ENCODE measurements at regions not wholly inside any gene's neighbourhood (a gene's known extent, or its start where the extent isn't known, plus 50 kb on each side); places are given as distances from the start of the nearest gene placed in this dataset.

DNA sequence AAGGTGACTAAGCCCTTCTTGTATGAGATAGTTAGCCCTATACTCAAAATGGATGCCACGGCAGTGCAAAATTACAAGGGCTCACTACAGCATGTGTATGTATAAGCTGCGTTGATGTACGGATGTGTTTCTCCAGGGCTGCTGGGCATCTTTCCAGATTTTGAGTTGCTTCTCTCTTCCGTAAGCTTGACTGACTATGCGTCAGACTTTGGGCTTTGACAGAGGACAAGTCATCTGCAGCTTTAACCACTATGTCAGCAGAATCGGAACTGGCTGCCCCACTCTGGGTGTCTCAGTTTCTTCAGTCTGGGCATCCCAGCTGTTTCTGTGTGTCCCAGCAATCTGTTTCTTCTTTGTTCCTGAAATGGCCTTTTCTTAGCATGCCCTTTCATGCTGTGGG lies 241.6 kb downstream of the BTBD3 start (continued):
- TF ChIP-seq, protein P1, sequence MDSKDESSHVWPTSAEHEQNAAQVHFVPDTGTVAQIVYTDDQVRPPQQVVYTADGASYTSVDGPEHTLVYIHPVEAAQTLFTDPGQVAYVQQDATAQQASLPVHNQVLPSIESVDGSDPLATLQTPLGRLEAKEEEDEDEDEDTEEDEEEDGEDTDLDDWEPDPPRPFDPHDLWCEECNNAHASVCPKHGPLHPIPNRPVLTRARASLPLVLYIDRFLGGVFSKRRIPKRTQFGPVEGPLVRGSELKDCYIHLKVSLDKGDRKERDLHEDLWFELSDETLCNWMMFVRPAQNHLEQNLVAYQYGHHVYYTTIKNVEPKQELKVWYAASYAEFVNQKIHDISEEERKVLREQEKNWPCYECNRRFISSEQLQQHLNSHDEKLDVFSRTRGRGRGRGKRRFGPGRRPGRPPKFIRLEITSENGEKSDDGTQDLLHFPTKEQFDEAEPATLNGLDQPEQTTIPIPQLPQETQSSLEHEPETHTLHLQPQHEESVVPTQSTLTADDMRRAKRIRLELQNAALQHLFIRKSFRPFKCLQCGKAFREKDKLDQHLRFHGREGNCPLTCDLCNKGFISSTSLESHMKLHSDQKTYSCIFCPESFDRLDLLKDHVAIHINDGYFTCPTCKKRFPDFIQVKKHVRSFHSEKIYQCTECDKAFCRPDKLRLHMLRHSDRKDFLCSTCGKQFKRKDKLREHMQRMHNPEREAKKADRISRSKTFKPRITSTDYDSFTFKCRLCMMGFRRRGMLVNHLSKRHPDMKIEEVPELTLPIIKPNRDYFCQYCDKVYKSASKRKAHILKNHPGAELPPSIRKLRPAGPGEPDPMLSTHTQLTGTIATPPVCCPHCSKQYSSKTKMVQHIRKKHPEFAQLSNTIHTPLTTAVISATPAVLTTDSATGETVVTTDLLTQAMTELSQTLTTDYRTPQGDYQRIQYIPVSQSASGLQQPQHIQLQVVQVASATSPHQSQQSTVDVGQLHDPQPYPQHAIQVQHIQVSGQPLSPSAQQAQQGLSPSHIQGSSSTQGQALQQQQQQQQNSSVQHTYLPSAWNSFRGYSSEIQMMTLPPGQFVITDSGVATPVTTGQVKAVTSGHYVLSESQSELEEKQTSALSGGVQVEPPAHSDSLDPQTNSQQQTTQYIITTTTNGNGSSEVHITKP (IDR thresholded peaks at IDR 0.05; ENCODE audit: partially characterized antibody), result no peak
- TF ChIP-seq CBFA2T3 (IDR thresholded peaks at IDR 0.05), result no peak
- TF ChIP-seq ARID2 (IDR thresholded peaks at IDR 0.05), result no peak
- TF ChIP-seq, protein P2, sequence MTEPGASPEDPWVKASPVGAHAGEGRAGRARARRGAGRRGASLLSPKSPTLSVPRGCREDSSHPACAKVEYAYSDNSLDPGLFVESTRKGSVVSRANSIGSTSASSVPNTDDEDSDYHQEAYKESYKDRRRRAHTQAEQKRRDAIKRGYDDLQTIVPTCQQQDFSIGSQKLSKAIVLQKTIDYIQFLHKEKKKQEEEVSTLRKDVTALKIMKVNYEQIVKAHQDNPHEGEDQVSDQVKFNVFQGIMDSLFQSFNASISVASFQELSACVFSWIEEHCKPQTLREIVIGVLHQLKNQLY (CRISPR knock-in tag; conservative IDR thresholded peaks at IDR 0.05), result no peak

DNA sequence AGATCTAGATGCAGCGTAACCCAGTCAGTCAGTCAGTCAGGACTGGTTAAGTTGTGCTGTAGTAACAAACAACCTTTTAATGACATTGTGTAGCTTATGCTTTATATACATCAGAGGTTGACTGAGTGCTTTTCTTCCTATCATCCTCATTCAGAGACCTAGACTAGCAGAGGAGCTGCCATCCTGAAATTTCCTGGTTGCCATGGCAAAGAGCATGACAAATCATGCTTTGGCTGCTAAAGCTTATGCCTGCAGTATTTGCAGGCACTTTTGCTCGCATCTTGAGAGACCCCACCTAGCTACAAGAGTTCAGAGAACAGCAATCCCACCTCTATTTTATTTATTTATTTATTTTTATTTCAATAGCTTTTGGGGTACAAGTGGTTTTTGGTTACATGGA lies 244.0 kb downstream of the BTBD3 start:
- no peak overlapping the region for H3K9ac ChIP-seq (ENCODE audit: insufficient read depth in 1 of 2, low read depth in 2 of 2, low read length in 2 of 2)
- no peak overlapping the region for H3K27ac ChIP-seq (ENCODE audit: extremely low read depth, low read depth, low read length)
- H3K79me2 ChIP-seq (ENCODE audit: control insufficient read depth, insufficient read depth, low read length), result no peaks in the 10 kb centered on the region
- H3K4me2 ChIP-seq (ENCODE audit: insufficient read depth, low read length), result no peak overlapping the region
- DNase-seq (ENCODE audit: extremely low read depth in 1 of 4, low spot score in 3 of 4), result no peak
- no peaks in the 10 kb centered on the region for H3K9me3 ChIP-seq (replicated peaks; ENCODE audit: control insufficient read depth, insufficient read depth, low read depth, low read length)
- no TSS peak for BruUV-seq (replicated peaks)
- H3K27me3 ChIP-seq (ENCODE audit: control insufficient read depth in 2 of 2, insufficient read depth in 2 of 2, low read length in 2 of 2), result no peaks in the 10 kb centered on the region
- WGBS (ENCODE audit: insufficient coverage, low coverage, missing lambda C conversion rate), result 0% methylated on average over 2 of the region's 2 CpGs
- in situ Hi-C loops (cut with MboI) (no loop called here), intact Hi-C loops (cut with micrococcal nuclease) (no loop called here)
- H3K36me3 ChIP-seq (ENCODE audit: control insufficient read depth, insufficient read depth, low read length), result no peaks in the 10 kb centered on the region
- H3K4me1 ChIP-seq (replicated peaks in 1 of 2; ENCODE audit: control insufficient read depth in 2 of 2, insufficient read depth in 2 of 2, low read length in 2 of 2), result no peaks in the 10 kb centered on the region
- no peaks in the 10 kb centered on the region for H4K20me1 ChIP-seq (replicated peaks; ENCODE audit: control insufficient read depth, insufficient read depth, low read length)
- ChIA-PET CTCF (ENCODE audit: low intra/inter-chr PET ratio) (no interaction called here), POLR2A (no interaction called here)
- ATAC-seq, result no peak
- no peak for FAIRE-seq
- H3K4me3 ChIP-seq, result no peak overlapping the region
- no peak overlapping the region for H2AFZ ChIP-seq (ENCODE audit: low read depth, low read length)
- H3K9me1 ChIP-seq (ENCODE audit: control insufficient read depth, insufficient read depth, low read length), result no peaks in the 10 kb centered on the region
- TF ChIP-seq, protein P3, sequence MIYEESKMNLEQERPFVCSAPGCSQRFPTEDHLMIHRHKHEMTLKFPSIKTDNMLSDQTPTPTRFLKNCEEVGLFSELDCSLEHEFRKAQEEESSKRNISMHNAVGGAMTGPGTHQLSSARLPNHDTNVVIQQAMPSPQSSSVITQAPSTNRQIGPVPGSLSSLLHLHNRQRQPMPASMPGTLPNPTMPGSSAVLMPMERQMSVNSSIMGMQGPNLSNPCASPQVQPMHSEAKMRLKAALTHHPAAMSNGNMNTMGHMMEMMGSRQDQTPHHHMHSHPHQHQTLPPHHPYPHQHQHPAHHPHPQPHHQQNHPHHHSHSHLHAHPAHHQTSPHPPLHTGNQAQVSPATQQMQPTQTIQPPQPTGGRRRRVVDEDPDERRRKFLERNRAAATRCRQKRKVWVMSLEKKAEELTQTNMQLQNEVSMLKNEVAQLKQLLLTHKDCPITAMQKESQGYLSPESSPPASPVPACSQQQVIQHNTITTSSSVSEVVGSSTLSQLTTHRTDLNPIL (CRISPR knock-in tag; IDR thresholded peaks at IDR 0.05), result no peak
- TF ChIP-seq, protein P4, sequence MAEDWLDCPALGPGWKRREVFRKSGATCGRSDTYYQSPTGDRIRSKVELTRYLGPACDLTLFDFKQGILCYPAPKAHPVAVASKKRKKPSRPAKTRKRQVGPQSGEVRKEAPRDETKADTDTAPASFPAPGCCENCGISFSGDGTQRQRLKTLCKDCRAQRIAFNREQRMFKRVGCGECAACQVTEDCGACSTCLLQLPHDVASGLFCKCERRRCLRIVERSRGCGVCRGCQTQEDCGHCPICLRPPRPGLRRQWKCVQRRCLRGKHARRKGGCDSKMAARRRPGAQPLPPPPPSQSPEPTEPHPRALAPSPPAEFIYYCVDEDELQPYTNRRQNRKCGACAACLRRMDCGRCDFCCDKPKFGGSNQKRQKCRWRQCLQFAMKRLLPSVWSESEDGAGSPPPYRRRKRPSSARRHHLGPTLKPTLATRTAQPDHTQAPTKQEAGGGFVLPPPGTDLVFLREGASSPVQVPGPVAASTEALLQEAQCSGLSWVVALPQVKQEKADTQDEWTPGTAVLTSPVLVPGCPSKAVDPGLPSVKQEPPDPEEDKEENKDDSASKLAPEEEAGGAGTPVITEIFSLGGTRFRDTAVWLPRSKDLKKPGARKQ (CRISPR knock-in tag; IDR thresholded peaks at IDR 0.05), result no peak
